HuH-7 (cell line): ENCODE measurements at regions not wholly inside any gene's neighbourhood (a gene's known extent, or its start where the extent isn't known, plus 50 kb on each side); places are given as distances from the start of the nearest gene placed in this dataset.

Experiments used
- DNase-seq: peaks from one replicate; pipeline ENCODE4 v3.0.0; 2011; ENCODE audit warnings: low spot score

- DNase-seq = no peak
Observed at GRCh38 chr22:49212002-49212401, 615.7 kb downstream of the BRD1 start.

GRCh38 chr22:49211176-49211575 is 616.5 kb downstream of the BRD1 start:
- no peak for DNase-seq

GRCh38 chr22:49210606-49211005 is 617.1 kb downstream of the BRD1 start:
- no peak for DNase-seq

GRCh38 chr22:49209452-49210195 is 618.0 kb downstream of the BRD1 start:
- no peak for DNase-seq

GRCh38 chr22:49208768-49209252 is 618.9 kb downstream of the BRD1 start:
- no peak for DNase-seq

- DNase-seq = no peak
Observed at GRCh38 chr22:49208004-49208402, 619.7 kb downstream of the BRD1 start.

- DNase-seq = no peak
Observed at GRCh38 chr22:49207008-49208003, 620.4 kb downstream of the BRD1 start.

GRCh38 chr22:49206281-49206680 is 621.4 kb downstream of the BRD1 start:
- no peak for DNase-seq

GRCh38 chr22:49205483-49205800 is 622.2 kb downstream of the BRD1 start:
- DNase-seq = no peak

- DNase-seq = no peak
Observed at GRCh38 chr22:49204599-49205482, 622.8 kb downstream of the BRD1 start.

GRCh38 chr22:49203859-49204598 is 623.6 kb downstream of the BRD1 start:
- DNase-seq = no peak

GRCh38 chr22:49203091-49203858 is 624.4 kb downstream of the BRD1 start:
- no peak for DNase-seq

- no peak for DNase-seq
Observed at GRCh38 chr22:49202226-49202625, 625.4 kb downstream of the BRD1 start.

GRCh38 chr22:49201046-49201970 is 626.4 kb downstream of the BRD1 start:
- DNase-seq = no peak

- no peak for DNase-seq
Observed at GRCh38 chr22:49199224-49199623, 628.4 kb downstream of the BRD1 start.

GRCh38 chr22:49198705-49199084 is 629.0 kb downstream of the BRD1 start:
- DNase-seq = no peak

- DNase-seq = no peak
Observed at GRCh38 chr22:49197986-49198704, 629.5 kb downstream of the BRD1 start.

GRCh38 chr22:49197505-49197904 is 630.2 kb downstream of the BRD1 start:
- no peak for DNase-seq

GRCh38 chr22:49196046-49196511 is 631.6 kb downstream of the BRD1 start:
- no peak for DNase-seq
